GM20431 (cell line): ENCODE measurements at regions not wholly inside any gene's neighbourhood (a gene's known extent, or its start where the extent isn't known, plus 50 kb on each side); places are given as distances from the start of the nearest gene placed in this dataset.
"Not testable (repeated sequence)": the region's sequence is repeated elsewhere in the genome, so short reads cannot be mapped to it uniquely, and the experiment has no call there.

Experiments used
- in situ Hi-C: fragments of 300-500 bp; cut with MseI, MboI; formaldehyde crosslinking; loops from one replicate; pipeline ENCODE4 v1.15.0; 2020; ENCODE audit warnings: low sequenced_read_pairs; ENCODE audit not compliant: unreplicated experiment

DNA sequence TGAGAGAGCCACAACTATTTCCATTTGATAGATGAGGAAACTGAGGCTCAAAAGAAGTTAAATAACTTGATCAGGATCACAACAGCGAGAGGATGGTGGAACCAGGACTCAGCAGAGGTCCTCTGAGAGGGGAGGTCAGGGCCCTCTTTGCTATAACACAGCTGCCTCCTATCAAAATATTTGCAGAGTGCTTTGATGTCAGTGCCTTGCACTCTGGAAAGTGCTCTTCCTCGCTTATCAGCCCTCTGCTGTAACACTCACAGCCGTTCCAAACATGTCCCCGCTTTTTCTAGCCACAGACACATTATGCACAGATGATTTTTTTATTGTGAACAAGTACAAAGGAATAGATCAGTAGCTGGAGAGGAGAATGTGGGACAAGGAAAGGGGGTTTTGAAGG is 71.8 kb upstream of the ARHGAP29 start:
- in situ Hi-C loops, result no loop called here

DNA sequence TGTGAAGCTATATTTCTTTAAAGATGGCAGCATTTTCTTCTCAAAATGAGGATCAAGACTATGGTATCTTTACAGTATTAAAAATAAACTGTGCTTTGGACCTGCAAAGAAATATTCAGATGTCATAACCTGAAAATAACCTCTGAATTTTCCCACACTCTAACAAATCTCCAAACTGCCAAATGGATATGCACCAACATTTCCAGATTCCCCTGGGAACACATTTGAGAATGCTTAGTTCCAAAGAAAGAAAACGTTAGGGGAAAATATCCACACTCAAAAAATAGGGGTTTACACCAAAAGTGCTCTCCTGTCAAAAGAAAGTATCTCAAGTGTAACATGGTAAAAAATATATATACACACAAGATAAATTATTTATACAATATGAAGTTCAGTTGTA is 69.1 kb upstream of the ARHGAP29 start:
- in situ Hi-C loops, result no loop called here

DNA sequence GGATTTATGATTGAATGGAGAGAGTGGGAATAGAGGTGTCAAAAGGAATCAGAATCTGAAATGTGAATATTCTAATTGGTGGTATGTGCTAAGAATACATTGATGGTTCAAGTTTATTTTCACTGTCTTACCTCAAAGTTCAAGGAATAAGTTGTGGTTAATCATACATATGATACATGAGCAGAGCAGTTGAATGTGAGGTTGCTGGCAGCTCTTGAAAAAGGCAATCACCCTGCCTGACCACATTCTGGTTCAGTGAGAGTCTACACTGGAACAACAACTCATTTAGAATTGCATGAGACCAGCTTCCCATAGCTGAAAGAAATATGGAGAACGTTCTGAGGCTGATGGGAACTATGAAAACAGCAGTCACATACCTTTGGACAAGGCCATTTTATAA is 68.3 kb upstream of the ARHGAP29 start:
- in situ Hi-C loops, result no loop called here

DNA sequence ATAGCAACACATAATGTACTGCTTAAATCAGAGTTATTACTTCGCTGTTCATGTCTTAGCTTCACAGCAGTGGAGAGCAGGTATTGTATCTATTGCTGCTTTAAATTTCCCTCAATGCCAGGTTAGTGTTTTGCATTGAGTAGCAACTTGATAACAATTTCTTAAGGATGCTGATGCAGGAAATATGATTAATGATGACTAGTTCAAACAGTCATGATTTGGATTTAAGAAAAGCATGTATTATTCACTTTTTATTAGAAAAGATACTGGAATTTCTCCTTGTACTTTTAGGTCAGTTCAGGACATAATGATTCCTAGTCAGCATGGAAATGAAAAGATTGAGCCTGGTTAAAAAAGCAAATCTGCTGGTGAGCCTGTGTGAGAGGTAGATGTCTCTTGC is 67.2 kb upstream of the ARHGAP29 start:
- in situ Hi-C loops, result no loop called here

DNA sequence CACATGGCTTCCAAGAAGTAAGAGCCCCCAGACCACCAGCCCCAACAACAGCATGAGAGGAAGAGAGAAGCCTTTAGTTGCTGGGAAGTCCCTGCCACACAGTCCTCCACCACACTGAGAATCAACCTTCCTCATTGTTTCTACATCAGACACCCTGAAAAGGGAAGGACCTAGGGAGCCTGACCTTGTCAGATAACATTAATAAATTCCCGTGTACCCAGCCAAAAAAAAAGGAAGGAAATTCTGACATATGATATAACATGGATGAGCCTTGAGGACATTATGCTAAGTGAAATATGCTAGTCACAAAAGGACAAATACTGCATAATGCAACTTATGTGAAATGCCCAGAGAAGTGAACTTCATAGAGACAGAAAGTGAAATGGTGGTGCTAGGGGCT is 65.6 kb upstream of the ARHGAP29 start:
- in situ Hi-C loops, result no loop called here

DNA sequence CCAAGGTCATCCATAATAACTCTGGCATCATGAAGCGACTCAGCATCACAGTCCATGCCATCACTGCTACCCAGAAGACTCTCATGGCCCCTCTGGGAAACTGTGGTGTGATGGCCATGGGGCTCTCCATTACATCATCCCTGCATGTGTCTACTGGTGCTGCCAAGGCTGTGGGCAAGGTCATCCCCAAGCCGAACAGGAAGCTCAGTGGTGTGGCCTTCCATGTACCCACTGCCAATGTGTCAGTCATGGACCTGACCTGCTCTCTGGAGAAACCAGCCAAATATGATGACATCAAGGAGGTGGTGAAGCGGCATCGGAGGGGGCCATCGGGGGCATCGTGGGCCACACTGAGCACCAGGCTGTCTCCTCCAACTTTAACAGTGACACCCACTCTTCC is 65.1 kb upstream of the ARHGAP29 start:
- in situ Hi-C loops, result no loop called here

DNA sequence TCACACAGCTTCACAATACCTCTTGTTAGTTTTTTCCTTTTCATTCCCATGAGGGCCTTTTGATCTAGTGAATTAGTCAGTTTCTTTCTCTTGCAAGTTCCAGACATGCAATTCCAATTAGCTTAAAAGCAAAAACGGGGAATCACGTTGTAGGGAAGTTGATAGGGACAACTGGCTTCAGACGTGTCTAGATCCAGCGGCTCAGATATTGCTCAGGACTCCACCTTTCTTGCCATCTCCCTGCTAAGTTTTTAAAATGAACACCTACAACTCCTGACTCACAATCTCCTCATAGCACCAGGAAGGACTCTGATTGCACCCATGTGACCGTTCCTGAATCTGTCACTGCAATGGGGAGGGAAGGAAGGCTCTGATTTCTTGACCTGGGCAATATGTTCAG is 63.8 kb upstream of the ARHGAP29 start:
- in situ Hi-C loops, result no loop called here

DNA sequence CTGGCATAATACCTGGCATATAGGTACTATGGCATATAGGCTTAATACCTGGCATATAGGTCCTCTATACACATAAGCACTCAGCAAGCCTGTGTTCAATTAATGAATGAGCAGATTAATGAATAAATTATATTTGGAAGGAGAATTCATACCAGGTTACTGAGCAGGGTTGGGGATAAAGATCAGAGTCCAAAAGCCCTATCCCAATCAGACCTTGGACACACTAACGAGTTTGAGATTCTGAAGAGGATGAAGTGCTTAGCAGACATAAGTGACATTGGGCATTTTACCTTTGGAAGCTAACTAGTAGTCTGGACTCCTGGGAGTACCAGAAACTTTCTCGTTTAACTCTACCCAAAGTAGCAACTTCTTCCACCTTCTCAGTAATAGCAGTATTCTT is 63.3 kb upstream of the ARHGAP29 start:
- in situ Hi-C loops, result no loop called here

DNA sequence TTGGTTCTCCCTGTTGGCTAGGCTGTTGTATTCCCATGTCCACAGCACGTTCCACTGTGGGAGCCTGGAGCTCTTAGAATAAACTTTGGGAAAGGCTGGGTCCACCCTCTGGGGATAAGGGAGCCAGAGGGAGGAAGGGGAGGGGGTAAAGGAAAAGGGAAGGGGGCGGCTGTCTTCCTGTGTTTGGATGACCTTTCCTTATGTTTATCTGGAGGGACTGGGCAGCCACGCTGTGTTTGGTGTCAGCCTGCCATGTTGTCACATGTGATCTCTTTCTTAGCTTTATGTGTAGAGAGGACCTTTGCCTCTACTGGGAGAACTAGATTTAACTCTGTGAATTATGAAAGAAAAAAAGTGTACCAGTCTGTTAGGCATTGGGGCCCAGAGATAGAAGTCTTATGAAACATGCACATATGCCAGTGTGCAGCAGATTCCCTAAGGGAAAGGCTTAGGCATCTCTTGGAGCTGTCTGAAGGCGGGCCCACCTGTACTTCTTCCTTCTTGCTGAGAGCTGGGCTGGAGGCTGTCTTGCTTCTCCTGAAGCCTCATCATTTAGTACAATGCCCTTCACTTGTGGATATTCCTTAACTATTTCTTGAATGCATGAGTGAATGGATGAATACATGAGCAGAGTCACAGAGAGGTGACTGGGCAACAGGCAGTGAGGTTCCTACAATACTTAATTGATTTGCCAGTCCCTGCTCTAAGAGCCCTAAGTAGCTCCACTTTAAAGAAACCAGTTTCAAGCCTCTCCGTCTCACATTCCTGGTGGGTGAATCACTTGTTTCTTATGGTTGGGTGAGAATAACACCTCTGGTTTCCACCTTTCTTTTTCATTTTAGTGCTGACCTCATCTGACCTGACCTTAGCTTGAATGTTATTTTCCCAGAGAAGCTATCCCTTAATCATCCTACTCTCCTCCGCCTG is 62.5 kb upstream of the ARHGAP29 start:
- in situ Hi-C loops, result no loop called here

DNA sequence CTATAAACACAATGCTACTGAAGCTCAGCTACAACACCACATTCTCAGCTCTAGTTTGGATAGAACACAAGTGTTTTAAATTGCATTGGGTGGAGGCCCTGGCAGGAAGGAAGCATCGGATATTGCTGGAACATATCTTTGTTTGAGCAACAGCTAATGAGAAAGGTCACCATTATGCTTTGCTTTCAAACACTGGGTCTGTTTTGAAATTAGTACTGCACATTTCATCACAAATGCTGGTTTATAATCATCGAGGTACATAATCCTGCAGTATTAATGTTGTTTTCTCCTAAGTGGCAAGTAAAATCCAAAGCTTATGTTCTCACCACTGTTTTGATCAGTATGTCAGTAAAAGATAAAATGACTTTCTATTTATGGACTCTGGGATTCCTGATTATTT is 61.5 kb upstream of the ARHGAP29 start:
- in situ Hi-C loops, result no loop called here

DNA sequence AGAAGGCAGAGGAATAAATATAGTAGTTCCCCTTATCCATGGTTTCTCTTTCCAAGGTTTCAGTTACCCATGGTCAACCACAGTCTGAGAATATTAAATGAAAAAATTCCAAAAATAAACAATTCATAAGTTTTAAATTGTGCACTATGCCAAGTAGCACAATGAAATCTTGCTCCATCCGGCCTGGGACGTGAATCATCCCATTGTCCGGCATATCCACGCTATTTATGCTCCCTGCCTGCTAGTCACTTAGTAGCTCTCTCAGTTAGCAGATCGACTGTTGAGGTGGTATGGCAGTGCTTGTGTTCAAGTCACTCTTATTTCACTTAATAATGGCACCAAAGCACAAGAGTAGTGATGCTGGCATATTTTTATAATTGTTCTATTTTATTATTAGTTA is 58.6 kb upstream of the ARHGAP29 start:
- in situ Hi-C loops, result no loop called here

DNA sequence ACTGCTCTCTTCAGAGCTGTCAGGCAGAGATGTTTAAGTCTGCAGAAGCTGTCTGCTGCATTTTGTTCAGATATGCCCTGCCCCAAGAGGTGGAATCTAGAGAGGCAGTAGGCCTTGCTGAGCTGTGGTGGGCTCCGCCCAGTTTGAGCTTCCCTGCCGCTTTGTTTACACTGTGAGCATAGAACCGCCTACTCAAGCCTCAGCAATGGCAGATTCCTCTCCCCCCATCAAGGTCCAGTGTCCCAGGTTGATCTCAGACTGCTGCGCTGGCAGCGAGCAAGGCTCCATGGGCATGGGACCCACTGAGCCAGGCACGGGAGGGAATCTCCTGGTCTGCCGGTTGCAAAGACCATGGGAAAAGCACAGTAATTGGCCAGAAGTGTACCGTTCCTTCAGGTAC is 55.6 kb upstream of the ARHGAP29 start:
- in situ Hi-C loops, result not testable (repeated sequence)

DNA sequence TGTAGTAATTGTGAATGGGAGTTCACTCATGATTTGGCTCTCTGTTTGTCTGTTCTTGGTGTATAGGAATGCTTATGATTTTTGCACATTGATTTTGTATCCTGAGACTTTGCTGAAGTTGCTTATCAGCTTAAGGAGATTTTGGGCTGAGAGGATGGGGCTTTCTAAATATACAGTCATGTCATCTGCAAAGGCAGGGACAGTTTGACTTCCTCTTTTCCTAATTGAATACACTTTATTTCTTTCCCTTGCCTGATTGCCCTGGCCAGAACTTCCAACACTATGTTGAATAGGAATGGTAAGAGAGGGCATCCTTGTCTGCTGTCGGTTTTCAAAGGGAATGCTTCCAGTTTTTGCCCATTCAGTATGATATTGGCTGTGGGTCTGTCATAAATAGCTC is 51.9 kb upstream of the ARHGAP29 start:
- in situ Hi-C loops, result not testable (repeated sequence)
